ENCODE measurements at regions not wholly inside any gene's neighbourhood (a gene's known extent, or its start where the extent isn't known, plus 50 kb on each side); places are given as distances from the start of the nearest gene placed in this dataset.

- DNase-seq = no peak
Observed at GRCh38 chr5:38022631-38023030, 182.8 kb upstream of the GDNF start.

DNA sequence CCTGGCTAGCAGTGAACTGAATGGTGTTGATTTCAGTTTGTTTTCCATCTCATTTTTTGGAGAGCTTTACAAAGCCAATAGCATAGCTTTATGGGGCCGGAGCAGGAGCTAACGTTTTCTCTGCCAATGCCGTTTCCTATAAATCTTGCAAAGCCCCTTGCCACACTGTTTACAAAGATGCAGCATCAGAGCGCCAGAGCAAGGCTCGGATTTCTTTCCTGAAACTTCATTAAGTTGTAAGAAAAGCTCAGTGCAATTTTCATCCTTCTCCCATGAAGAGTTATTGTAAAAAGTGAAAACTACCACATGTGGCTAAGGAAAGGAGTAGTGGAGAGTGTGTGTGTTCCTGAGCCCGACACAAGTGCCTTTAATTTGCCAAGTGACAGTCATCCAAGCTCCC is 178.2 kb upstream of the GDNF start:
- no peak for DNase-seq

DNA sequence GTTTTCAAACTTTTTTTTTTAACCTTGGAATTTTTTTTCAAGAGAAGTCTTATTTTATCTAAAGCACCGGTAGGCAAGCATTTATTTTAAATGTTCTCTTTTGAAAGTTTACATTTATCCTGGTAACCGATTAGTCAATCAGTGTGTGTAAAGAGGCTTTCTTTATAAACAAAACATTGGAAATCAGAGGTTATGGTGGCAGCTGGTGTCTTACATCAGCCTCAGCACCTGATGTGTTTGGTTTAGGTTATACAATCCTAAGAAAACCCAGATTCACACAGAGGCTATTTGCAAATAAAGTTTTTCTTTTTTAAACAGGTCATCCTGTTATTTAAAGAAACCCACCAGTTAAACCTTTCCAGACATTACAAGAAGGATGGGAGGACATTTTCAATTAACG is 173.3 kb upstream of the GDNF start:
- no peak for DNase-seq

GRCh38 chr5:38011668-38012188 is 171.9 kb upstream of the GDNF start:
- DNase-seq = no peak

GRCh38 chr5:38009749-38010358 is 170.0 kb upstream of the GDNF start:
- no peak for DNase-seq

DNA sequence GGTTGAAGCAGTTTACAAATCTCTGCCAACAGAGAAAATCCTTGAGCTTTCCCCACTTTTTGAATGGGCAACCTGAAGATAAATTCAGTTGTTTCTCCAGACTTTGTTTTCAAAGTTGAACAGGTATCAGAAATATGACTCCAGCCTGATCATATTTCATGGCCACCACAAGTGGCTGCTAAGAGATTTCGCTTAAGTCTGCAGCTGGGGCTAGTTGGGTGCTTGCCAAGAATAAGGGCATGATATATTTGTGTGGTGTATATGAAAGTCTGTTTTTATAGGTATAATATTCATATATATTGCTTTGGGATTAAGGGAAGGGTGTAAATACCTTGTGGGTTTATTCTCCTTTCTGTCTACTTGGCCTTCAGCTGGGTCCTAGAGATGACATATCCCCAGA is 168.4 kb upstream of the GDNF start:
- DNase-seq = no peak

GRCh38 chr5:37999593-37999992 is 159.8 kb upstream of the GDNF start:
- no peak for DNase-seq

- DNase-seq = no peak
Observed at GRCh38 chr5:37996918-37997317, 157.1 kb upstream of the GDNF start.

GRCh38 chr5:37994729-37995128 is 154.9 kb upstream of the GDNF start:
- no peak for DNase-seq

DNA sequence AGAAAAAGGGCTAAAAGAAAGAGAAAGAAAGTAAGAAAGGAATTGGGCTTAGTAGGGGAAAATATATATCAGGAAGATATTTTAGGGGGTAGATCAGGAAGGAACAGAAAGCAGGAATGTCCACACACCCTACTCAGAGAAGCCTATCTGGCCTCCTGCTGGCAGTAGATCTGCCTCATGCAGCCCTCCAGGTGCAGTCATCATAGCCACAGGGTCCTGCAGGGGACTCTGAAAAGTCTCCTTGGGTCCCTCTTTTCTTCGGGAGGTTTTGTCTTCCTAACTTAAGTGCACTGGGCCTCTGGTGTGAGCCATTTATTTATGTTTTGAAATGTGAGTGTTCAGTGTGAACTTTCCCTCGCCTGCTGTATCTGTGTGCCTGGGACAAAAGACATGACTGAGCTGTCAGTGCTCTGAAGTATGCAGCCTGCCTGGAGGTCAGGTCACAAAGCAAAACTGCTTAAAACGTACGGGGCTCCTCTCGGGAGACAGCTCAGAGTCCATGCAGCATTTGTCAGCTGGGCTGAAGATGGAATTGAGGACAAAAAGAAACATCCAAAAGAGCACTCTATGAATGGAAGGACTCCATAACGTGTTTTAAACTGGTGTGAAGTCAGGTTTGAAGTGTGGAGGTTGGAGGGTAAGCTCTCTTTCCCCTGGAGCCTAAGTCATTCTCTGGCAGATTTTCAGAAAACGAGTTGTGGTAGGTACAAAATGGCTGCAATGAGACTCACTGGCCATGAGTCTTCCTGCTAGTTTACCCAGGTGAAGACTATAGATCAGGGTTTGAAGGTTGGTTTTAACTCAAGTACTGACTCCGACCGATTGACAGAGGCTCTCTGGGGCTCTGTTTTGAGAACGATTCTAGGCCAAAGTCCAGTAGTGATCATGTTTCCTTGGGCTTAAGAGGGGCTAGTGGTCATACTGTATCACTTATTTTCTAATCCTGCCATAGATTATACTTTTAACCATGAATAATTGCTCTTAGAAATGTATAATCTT is 151.8 kb upstream of the GDNF start:
- DNase-seq = no peak

- DNase-seq = no peak
Observed at GRCh38 chr5:37989884-37990283, 150.0 kb upstream of the GDNF start.

GRCh38 chr5:37988454-37989046 is 148.7 kb upstream of the GDNF start:
- no peak for DNase-seq

GRCh38 chr5:37984300-37984699 is 144.5 kb upstream of the GDNF start:
- no peak for DNase-seq

DNA sequence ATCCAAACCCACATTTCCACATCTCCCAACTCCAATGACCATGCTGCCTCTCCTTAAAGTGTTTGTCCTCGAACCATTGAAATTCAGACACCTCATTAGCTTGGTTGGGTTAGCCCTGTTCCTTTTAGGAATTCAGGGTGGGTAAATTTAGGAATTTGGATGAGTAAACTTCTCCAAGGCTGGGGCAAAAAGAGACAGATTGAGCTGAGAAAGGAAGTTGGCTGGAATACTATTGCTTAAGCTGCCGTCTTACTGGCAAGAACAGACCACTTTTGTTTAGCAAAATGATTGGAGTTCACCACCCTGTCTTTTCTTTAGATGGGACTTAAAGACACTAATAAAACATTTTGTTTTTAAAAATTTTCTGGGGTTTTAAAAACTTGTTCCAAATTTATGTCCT is 143.6 kb upstream of the GDNF start:
- DNase-seq = no peak

- no peak for DNase-seq
Observed at GRCh38 chr5:37979559-37979958, 139.7 kb upstream of the GDNF start.

DNA sequence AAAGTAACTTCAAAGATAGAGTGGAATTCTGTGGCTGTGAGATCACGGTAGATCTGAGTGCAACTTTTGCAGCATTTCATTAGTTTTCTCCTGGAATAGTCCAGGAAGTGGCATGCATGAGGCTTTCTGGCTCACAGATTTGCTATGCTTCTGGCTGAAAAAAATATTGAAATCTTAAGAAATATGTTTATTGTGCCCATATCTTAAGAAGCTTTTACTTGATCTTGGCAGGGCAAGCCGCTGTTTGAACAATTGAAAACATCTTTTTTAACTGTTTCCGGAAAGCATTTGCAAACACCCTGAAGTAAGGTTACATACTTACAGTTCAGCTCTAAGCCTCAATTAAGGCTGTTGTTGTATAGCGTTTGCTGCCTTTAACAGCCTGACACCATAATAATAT is 135.7 kb upstream of the GDNF start:
- no peak for DNase-seq

DNA sequence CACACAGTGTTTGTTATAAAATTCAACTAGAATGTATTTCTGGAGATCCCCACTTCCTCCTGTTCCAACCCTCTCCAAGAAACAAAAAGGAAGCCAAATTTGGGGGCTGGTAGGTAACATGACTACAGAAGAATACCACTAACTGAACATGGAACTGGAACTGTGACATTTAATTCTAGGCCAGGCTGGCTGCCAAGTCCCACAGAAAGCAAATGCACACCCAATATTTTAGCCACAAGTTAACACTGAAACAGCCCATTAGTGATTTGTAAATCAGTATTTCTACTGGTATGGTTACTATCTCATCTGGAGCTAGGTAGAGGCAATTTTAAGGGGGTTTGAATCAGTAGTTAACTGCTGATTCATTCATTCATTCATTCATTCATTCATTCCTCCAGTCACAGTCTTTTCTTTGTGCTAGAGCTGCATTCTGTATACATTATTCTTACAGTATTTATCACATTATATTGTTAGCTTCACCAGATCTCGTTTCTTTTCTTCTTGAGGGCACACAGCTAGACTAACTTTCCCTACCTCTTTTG is 131.7 kb upstream of the GDNF start:
- DNase-seq = no peak

DNA sequence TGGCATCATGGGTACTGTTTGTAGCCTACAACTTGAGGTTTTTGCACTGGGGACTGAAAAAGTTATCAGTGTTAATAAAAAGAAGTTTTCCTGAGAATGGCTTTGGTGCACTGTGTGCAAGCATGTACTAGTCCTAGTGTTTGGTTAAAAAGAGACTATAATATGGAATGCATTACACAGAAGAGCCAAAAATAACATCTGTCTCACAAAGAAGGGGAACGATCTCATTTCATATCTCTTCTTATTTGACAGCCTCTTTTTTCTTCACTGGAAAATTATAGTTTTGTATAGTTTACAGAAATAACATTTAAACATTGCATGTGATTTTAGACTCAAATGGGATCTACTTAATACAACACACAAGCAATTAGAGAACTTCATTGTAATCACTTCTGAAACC is 127.0 kb upstream of the GDNF start:
- no peak for DNase-seq

DNA sequence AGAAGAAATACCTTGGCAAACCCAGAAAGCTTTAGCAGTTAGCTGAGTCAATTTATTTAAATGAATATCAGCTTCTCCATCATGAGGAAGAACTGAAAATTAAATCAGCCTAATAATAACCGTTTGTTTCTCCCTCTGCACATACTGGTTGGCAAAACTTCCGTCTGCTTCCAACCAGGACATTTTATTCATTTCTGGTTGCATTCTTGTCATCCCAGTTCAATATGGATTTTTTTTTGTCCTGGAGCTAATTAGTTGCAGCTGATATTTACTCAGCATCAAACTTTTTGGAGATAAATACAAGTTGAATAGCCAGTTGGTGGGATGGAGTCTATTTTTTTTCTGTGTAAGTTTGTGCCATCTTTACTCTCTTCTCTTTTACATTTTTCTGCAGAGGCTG is 126.5 kb upstream of the GDNF start:
- no peak for DNase-seq

DNA sequence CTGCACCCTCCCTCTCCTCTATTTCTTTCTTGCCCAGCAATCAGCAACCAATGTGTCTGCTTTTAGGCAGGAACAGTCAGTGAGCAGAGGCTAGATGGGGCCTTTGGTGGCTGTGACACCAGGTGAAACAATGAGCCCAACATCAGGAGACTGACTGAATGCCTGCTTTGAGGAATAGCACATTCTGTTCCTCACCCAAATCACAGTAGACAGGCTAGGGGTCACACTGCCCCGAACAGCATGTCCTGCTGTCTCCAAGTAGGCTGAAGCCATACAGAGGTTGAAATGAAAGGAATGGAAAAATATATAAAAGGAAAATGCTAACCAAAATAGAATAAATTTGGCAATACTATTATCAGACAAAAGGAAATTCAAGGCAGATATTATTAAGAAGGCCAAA is 122.5 kb upstream of the GDNF start:
- DNase-seq = no peak

DNA sequence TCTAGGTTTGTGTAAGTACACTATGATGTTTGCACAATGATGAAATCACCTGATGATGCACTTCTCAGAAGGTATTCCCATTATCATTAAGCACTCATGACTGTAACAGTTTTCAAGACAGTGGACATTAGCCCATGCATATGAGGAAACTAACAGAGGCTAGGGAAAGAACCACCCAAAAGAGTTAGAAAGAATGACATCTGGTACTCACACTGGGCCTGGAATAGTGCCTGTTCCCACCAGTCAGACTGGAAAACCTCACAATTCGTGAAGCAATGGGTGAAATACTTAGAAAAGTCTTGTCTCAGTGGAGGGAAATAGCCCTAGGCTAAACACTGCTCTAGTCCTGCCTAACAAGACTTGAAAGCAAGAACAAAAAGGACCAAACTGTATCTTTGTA is 117.4 kb upstream of the GDNF start:
- DNase-seq = no peak

- no peak for DNase-seq
Observed at GRCh38 chr5:37955748-37956147, 115.9 kb upstream of the GDNF start.

GRCh38 chr5:37954561-37954960 is 114.7 kb upstream of the GDNF start:
- no peak for DNase-seq

Measured in CD4-positive, alpha-beta T cell treated with Interleukin-4 for 1 hour (primary cell).